Suppressor macrophage (primary cell): ENCODE measurements at regions not wholly inside any gene's neighbourhood (a gene's known extent, or its start where the extent isn't known, plus 50 kb on each side); places are given as distances from the start of the nearest gene placed in this dataset.
"Not testable (repeated sequence)": the region's sequence is repeated elsewhere in the genome, so short reads cannot be mapped to it uniquely, and the experiment has no call there.

Source experiments
- DNase-seq, 4 experiments: peaks; one replicate each; pipeline ENCODE4 v3.0.0-alpha.2; 2020 to 2022

DNA sequence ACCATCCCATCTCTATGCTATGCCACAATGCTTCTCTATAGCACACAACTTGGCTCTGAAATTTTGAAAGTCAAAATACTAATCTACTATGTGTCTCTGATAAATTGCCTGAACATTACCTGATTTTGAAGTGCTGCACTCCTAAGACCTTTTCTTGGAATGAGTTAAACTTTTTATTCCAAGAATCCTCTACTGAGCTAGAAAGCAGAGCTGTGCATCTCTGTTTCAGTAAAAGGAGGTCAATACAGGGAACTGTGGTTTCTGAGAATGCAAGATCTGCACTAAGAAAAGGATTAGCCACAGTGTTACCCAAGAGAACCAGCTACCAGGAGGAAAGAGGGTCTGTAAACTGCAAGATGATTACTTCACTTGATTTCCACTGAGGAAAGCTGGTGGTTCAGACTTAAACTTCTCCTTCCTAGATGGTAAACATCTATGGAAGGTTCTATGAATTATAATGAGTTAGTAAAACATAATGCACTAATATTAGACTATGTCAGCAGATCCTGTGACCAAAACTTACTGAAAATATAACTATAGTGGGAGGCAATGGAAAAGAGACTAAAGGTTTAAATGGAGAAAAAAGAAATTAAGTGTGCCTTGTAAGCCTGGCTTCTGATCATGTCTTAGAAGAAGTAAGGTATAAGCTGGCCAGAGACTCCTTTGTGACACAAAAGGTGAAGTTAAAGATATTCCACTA is 588.0 kb upstream of the DEFB115 start:
- DNase-seq = not testable (repeated sequence)

DNA sequence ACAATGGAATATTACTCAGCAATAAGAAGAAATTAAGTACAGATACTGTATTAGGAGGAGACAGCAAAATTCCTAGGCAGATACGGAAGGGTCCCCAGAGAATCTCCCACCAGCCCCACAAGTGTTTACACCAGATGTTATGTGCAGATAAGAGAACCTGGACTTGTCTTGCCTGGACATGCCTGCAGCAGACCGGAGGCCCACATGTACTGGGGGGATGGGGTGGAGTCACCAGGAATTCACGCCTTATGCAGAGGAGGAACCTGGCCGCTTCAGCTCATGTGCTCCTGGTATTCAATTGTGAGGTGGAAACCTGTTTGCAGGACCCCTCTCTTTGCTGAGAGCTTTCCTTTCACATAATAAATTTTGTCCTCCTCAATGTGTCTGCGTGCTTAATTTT is 586.3 kb upstream of the DEFB115 start:
- DNase-seq = not testable (repeated sequence)

DNA sequence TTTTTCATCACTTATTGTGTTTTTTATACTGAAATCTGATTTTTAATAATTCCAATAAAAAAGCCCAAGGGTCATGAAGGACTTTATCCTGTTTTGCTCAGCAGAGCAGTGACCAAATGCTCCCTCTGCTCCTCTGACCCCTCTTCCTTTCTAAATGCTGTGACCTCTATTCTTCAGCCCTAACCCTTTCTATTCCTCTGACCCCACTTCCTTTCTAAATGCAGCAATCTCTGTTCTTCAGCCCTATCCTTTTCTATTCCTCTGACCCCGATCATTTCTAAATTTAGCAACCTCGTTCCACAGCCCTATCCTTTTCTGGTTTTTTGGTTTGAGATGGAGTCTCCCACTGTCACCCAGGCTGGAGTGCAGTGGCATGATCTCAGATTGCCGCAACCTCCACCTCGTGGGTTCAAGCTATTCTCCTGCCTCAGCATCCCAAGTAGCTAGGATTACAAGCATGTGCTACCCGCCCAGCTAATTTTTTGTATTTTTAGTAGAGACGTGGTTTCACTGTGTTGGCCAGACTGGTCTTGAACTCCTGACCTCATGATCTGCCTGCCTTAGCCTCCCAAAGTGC is 581.4 kb upstream of the DEFB115 start:
- DNase-seq = not testable (repeated sequence)

DNA sequence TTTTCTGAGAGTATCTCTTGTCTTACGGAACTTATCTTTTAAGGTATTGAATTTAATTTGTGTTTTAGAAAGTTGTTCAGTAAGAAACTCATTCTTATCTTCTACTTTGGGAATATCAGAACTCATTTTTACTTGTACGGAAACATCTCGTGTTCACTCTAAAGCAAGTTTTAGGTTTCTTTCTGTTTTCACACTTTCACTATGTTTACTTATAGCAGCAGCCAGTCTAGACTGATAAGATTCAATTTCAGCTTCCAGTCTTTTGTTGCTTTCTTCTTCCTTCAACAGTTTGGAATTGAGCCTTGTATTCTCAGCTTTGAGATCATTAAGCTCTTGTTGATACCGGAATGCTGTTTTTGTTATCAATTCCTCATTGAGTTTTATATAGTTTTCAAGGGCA is 575.2 kb upstream of the DEFB115 start:
- not testable (repeated sequence) for DNase-seq

DNA sequence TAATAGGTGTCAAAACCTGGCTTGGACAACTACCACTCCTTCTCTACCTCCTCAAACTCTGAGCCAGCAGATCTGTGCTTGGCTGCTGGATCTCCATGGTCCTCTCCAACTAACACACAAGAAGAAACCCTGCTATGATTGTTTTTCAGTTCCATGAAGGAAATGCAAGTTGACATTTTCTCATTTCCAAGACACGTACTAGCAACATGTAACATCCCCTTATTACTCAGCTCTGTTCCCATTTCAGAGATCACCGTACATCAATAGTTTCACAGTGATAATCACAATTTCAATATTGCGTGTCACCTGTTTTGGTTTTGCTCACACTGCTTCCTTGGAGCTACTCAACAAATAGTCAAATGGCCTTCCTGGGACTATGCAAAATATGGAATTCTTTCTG is 544.6 kb upstream of the DEFB115 start:
- not testable (repeated sequence) for DNase-seq

DNA sequence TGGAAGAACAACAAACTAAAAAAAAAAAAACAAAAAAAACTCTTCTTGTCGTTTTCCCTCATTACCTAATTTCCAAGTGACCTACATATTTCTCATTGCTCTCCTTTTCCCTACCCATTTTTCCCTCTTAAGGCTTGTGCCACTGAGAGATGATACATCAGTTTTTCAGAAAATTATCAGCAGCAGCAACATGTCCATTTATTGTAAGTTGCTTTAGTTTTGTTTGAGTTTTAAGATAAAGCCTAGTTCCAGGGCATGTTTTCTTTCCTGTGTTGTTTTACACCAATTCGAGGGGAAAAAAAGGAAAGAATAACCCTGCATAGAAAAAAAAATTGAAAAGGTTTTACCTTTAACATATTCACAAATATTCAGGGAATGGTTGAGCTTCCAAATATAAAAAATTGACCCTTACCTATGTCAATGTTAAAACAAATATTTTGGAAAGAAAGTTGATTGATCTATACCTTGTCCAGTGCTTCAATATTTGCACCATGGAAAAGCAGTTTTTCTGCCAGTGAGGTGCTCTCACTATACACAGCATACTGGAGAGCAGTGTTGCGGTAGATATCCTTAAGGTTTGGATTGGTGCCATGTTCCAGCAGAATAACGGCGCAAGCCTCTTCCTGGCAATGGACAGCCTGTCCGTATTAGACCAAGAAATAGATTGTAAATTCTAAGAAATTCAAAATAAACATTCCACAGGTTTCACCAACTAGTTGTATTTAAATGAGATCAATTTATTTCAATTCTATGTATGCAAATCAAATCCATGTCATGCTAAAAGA is 537.9 kb upstream of the DEFB115 start:
- DNase-seq = not testable (repeated sequence)

DNA sequence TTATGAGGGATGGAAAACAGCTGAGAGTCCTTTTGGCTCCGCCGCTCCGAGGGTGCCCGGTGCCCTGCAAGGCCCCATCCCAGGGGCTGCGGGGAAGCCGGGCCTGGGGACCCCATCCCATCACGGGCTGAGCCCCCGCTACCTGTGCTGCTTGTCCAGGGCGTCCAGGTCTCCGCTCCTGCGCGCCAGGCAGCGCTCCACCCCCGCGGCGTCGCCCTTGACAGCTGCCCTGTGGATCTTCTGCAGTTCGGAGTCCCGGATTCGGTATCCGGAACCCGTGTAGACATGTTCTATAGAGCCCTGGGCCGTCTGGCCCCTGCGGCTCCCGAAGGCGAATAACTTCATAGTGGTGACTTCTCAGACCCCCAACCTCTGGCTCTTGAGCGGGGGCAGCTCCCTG is 534.0 kb upstream of the DEFB115 start:
- DNase-seq = not testable (repeated sequence)

DNA sequence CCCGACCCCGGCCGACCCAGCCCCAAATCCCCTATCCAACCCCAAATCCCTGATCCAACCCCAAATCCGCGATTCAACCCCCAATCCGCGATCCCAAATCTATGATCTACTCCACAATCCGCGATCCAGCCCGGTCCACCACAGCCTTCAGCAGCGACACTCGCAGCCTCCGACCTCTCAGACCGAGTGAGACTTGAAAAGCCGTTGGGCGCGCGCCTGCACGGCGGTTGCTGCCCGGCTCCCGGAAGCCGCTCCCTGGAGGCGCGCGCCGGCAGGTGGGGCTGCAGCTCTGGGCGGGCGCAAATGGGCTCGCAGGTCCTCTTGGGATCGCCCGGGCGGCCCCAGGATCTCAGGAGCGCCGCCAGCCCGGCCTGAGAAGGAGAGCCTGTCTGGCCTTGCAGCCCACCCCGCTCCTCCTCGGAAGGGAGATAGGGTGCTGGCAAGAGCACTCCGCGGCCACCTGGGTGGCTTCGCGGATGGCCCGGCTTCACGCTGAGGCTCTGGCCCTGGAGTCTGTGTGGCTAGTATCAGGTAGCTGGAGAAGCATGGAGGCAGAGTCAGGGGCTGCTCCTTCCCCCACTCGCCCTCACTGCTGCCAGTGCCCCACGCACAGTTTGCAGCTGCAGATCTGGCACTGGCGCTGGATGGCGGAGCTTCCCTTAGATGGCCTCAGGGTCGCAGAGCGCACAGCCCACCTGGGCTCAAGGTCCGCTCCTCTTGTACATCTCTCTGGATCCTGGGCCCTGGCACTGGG is 533.4 kb upstream of the DEFB115 start:
- peak in 2 of 4 experiments; percentile 8 to 10 for DNase-seq

DNA sequence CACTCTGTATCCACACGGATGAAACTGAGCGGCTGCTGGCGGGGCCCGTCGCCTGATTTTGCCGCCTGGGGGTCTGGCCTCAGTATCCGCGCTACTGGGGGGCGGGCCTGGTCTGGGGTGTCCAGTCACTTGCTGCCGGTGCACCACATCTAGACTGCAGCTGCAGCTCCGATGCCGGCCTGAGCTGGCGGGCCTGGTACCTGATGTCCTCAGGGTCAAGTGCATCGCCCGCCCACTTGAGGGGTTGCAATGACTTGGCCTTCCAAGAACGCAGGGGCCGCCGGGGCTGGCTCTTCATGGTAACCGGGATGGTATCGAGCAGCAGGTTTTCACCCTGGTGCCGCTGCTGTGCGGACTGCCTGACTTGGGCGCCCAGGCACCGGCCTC is 532.8 kb upstream of the DEFB115 start:
- DNase-seq = not testable (repeated sequence)

DNA sequence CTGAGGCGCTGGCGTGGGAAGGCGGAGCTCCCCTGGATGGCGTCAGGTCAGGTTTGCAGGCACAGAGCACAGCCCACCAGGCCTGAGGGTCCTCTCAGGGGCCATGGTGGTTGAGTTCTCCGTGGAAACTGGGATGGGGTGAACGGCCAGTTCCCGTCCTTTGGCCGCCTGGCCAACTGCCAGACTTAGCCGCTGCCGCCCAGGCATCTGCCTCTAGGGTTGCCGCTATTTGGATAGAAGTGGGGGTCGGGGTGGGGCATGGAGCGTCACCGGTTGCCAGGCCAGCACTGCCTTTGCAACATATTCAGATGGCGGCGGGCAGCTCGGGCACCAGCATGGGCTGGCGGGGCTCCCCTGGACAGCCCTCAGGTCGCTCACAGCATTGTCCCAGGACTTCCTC is 532.3 kb upstream of the DEFB115 start:
- not testable (repeated sequence) for DNase-seq

DNA sequence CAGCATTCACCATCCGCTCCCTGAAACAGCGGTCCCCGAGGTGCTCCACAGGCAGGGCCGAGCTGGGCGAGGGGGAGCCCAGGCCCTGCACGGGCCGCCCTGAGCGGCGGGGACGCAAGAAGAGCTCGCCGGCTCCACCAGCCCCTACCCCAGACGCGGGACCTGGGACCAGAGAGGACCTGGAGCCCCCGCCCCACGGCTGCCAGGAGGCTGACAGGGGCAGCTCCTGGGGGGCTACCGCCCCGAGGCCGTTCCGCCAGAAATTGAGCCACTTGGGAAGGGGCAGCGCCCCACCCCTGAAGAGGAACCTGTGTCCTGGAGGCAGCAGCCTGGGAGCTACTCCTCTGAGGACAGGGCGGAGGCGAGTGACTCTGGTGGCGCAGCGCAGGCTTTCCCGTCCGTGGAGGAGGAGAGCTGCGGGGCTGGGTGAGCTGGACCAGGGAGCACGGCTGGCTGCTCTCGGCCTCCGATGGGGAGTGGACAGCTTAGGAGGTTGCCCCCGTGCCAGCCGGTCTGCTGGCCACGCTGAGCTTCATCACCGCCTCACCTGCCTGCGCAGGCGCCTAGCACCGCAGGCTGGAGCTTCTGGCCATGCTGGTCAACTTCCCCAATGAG is 529.1 kb upstream of the DEFB115 start:
- not testable (repeated sequence) for DNase-seq
